Left ventricle myocardium inferior (tissue), 1 donor: ENCODE measurements at regions not wholly inside any gene's neighbourhood (a gene's known extent, or its start where the extent isn't known, plus 50 kb on each side); places are given as distances from the start of the nearest gene placed in this dataset.

Experiments
- DNase-seq: peaks from one replicate; pipeline ENCODE4 v3.0.0-alpha.2; 2020
- H3K27ac ChIP-seq: fragments of 200-600 bp; replicated peaks from 2 replicates; pipeline ENCODE4 v1.8.0; 2021
- H3K27me3 ChIP-seq: fragments of 200-600 bp; 2 replicates; pipeline ENCODE4 v1.8.0; 2021; ENCODE audit warnings: low read depth
- H3K36me3 ChIP-seq: fragments of 200-600 bp; 2 replicates; pipeline ENCODE4 v1.8.0; 2021
- H3K4me1 ChIP-seq: fragments of 200-600 bp; 2 replicates; pipeline ENCODE4 v1.8.0; 2021
- H3K4me3 ChIP-seq: fragments of 200-600 bp; 2 replicates; pipeline ENCODE4 v1.8.0; 2021; ENCODE audit warnings: mild to moderate bottlenecking, moderate library complexity
- H3K9me3 ChIP-seq: fragments of 200-600 bp; replicated peaks from 2 replicates; pipeline ENCODE4 v1.8.0; 2021
- CTCF ChIP-seq: fragments of 200-600 bp; IDR thresholded peaks from 2 replicates; pipeline ENCODE4 v1.8.0; 2021; ENCODE audit warnings: antibody characterized with exemption, mild to moderate bottlenecking, borderline replicate concordance
- intact Hi-C: fragments of 100-400 bp; cut with micrococcal nuclease; formaldehyde crosslinking; loops from one replicate; pipeline ENCODE4 v1.11.0; 2022
- donor health status: DM: no; HTN: yes; CAD: no; lungs with severe emphysema.

DNA sequence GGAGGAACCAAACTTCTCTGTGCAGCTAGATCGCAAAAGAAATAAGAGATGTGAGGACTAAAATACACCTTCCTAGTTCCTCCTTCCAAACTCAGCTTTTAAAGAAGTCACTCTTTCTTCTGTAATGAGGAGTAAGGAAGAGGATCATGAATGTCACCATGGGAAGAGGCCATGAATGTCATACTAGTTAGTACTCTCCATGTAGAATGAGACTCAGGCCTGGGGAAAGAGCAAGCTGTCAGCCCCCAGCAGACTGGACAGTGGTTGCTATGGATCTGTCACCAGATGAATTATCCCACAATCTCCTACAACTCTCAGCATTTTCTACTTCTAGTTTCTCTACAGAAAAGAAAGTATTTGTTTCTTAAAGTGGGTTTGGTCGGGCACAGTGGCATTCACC, 57.1 kb upstream of the PRDM8 start:
- Histone ChIP-seq H3K9me3 (no peaks in the 10 kb centered on the region), H3K27ac (no peak overlapping the region), H3K27me3 (no peaks in the 10 kb centered on the region), H3K36me3 (no peaks in the 10 kb centered on the region), H3K4me1 (no peaks in the 10 kb centered on the region), H3K4me3 (no peak overlapping the region)
- no peak for TF ChIP-seq CTCF
- DNase-seq, result no peak
- intact Hi-C loops, result no loop called here

- Histone ChIP-seq H3K36me3 (no peaks in the 10 kb centered on the region), H3K27ac (no peak overlapping the region), H3K4me1 (no peaks in the 10 kb centered on the region), H3K27me3 (no peaks in the 10 kb centered on the region), H3K9me3 (no peaks in the 10 kb centered on the region), H3K4me3 (no peak overlapping the region)
- intact Hi-C loops, result no loop called here
- no peak for DNase-seq
- TF ChIP-seq CTCF, result no peak
Measured at GRCh38 chr4:80139671-80140070, 57.6 kb upstream of the PRDM8 start.

DNA sequence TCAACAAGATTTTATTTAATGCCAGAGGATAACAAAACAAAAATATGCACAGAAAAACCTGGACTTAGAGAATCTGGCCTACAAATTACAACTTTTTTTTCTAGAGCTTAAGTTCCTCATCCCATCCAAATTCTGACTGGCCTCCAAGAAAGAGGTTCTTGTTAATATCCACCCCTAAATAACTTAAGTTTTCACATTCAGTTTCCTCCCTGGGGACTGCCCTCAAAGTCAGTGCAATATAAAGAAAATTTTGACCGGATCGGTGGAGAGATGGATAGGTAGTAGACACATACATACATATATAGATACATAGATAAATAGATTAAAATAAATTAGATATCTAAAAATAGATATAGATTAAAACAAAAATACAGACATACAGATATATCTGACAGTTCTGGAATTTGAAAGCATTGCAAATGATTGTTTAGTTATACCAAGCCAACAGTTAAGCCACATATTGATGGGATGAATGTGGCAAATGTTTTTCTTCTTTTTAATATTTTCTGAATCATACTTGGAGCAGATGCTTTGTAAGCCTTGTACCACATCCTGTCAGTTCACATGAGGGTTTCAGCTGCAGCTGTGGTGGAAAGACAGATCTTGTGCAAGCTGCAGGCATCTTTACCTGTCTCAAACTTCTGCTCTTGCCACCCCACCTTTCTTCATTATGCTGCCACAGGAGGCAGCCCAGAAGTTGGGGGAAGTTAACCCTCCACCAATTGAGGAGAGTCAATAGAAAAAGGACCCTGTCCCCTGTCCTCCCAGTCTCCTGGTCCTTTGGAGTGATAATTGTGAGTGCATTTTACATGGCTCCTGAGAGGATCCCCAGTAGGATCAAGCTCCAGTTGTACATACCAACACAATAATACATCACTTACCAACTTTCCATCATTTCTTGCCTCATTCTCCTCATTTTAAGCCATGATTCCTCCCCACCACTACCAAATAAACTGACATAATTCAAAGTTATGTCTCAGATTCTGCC, 58.5 kb upstream of the PRDM8 start:
- H3K4me1 ChIP-seq, result no peaks in the 10 kb centered on the region
- intact Hi-C loops, result no loop called here
- DNase-seq, result no peak
- no peaks in the 10 kb centered on the region for H3K36me3 ChIP-seq
- no peak for TF ChIP-seq CTCF
- H3K9me3 ChIP-seq, result no peaks in the 10 kb centered on the region
- H3K27ac ChIP-seq, result no peak overlapping the region
- no peak overlapping the region for H3K4me3 ChIP-seq
- no peaks in the 10 kb centered on the region for H3K27me3 ChIP-seq

- Histone ChIP-seq H3K27me3 (no peaks in the 10 kb centered on the region), H3K36me3 (no peaks in the 10 kb centered on the region), H3K9me3 (no peaks in the 10 kb centered on the region), H3K4me3 (no peak overlapping the region), H3K27ac (no peak overlapping the region), H3K4me1 (no peaks in the 10 kb centered on the region)
- DNase-seq, result no peak
- intact Hi-C loops, result no loop called here
- TF ChIP-seq CTCF, result no peak
Measured at GRCh38 chr4:80137631-80138030, 59.7 kb upstream of the PRDM8 start.

DNA sequence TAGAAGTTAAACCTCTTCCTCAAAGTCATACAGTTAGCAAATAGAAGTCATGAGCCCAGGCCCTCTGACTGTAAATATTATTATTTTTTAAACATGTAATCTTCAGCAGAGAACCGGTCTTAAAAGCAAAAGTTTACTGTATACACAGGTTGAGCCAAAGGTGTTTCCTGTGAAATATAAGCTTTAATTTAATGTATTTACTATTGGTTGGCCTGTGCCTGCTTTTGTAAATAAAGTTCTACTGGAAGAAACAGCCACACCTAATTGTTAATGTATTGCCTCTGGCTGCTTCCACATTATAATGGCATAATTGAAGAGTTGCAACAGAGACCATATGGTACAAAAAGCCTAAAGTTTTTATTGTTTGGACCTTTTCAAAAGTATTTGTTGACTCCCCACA, 61.0 kb upstream of the PRDM8 start:
- no peaks in the 10 kb centered on the region for H3K9me3 ChIP-seq
- DNase-seq, result no peak
- intact Hi-C loops, result no loop called here
- H3K36me3 ChIP-seq, result no peaks in the 10 kb centered on the region
- H3K27me3 ChIP-seq, result no peaks in the 10 kb centered on the region
- no peaks in the 10 kb centered on the region for H3K4me1 ChIP-seq
- TF ChIP-seq CTCF, result no peak
- H3K4me3 ChIP-seq, result no peak overlapping the region
- H3K27ac ChIP-seq, result no peak overlapping the region
